Transverse colon (tissue), 4 donors: ENCODE measurements at regions not wholly inside any gene's neighbourhood (a gene's known extent, or its start where the extent isn't known, plus 50 kb on each side); places are given as distances from the start of the nearest gene placed in this dataset.

ENCODE experiments used
- DNase-seq: peaks from one replicate; pipeline ENCODE4 v3.0.0-alpha.2; 2019
- H3K27ac ChIP-seq, 4 donors: fragments of 200-600 bp; sonication (generic); 2 replicates each; pipeline ENCODE4 v1.5.1; 2016 to 2018; ENCODE audit warnings: inconsistent platforms in 4 of 4
- H3K27me3 ChIP-seq: fragments of 200-600 bp; sonication (generic); 2 replicates; pipeline ENCODE4 v1.5.1; 2017; ENCODE audit warnings: inconsistent platforms
- H3K36me3 ChIP-seq, 4 donors: fragments of 200-600 bp; sonication (generic); 2 replicates each; pipeline ENCODE4 v1.5.1; 2017 to 2019; ENCODE audit warnings: inconsistent platforms in 4 of 4
- H3K4me1 ChIP-seq, 4 donors: fragments of 200-600 bp; sonication (generic); 2 replicates each; pipeline ENCODE4 v1.5.1; 2017 to 2020; ENCODE audit warnings: inconsistent platforms in 4 of 4
- H3K4me3 ChIP-seq, 4 donors: fragments of 200-600 bp; sonication (generic); 1 replicate in 1 of 4; 2 replicates in 3 of 4; pipeline versions ENCODE4 v1.5.1 to v1.6.1; 2017 to 2019; ENCODE audit warnings: inconsistent platforms in 4 of 4
- H3K9me3 ChIP-seq, 2 donors: fragments of 200-600 bp; sonication (generic); 2 replicates each; pipeline ENCODE4 v1.5.1; 2017 to 2019; ENCODE audit warnings: inconsistent platforms in 2 of 2
- EP300 ChIP-seq: sonication (generic); formaldehyde crosslinking; IDR thresholded peaks from one replicate; pipeline ENCODE4 v1.6.1; 2017; ENCODE audit warnings: antibody characterized with exemption, low read depth
- POLR2A ChIP-seq: fragments of 450-650 bp; IDR thresholded peaks from one replicate; pipeline ENCODE4 v1.6.1; 2016; ENCODE audit warnings: antibody characterized with exemption, mild to moderate bottlenecking, moderate library complexity
- POLR2AphosphoS5 ChIP-seq, 3 donors: sonication (generic); formaldehyde crosslinking; IDR thresholded peaks; one replicate each; pipeline ENCODE4 v1.6.1; 2016; ENCODE audit warnings: antibody characterized with exemption in 3 of 3
- WGBS, 2 donors: methylation state at CpG; one replicate each; pipeline ENCODE4 v1.1.5; 2018; ENCODE audit warnings: low coverage in 1 of 2; 5-methylcytosine and 5-hydroxymethylcytosine counted together
- in situ Hi-C, 4 donors: fragments of 200-750 bp; cut with MboI; loops; one replicate each; pipeline versions ENCODE4 v1.15.0 to v1.15.1; 2017; ENCODE audit warnings: low sequenced_read_pairs in 3 of 4, low pct_ligation_motif_present in 1 of 4, low pct_unique_long_range_greater_than_20kb in 1 of 4
- intact Hi-C: fragments of 100-400 bp; cut with DNase I; formaldehyde crosslinking; loops from one replicate; pipeline ENCODE4 v1.15.1; 2023; ENCODE audit warnings: low total_unique reads
- TF ChIP-seq, protein P1 (sequence below), 5 experiments: fragments of 200-600 bp in 3 of 5; fragments of 450-650 bp in 2 of 5; sonication (generic) in 3 of 5; IDR thresholded peaks; 1 replicate in 2 of 5; 2 replicates in 3 of 5; pipeline ENCODE4 v1.5.1; 2016 to 2017; ENCODE audit warnings: antibody characterized with exemption in 5 of 5, inconsistent platforms in 3 of 5, mild to moderate bottlenecking in 2 of 5, moderate library complexity in 1 of 5

DNA sequence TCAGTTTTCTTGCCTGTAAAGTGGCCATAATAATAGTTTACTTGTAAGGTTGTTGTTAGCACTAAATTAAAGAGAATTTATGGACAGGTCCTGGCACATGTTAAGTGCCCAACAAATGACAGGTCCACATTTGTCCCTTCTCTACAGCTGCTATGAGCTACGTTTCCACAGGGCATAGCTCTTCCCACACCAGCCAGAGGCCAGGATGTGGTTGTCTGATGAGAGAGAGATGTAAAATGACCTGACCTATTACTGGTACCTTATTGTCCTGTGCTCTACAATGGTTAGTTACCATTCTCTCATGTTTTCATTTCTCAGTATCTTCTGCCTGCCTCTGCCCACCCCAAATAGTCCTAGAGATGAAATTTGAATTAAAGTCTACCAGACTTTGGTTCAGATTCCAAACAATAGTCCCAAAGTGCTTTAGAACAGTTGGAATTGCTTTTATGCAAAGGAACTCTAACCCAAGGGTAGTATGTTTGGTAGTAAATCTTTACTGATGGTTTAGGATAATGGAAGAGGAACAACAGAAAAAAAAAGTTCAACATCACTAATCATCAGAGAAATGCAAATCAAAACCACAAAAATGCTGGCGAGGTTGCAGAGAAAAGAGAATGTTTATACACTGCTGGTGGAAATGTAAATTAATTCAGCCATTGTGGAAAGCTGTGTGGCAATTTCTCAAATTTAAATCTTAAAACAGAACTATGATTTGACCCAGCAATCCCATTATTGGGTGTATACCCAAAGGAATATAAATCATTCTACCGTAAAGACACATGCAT lies 57.1 kb upstream of the ANKFN1 start:
- Histone ChIP-seq H3K27me3 (no peaks in the 10 kb centered on the region), H3K4me3 (no peak overlapping the region), H3K27ac (no peak overlapping the region), H3K4me1 (no peaks in the 10 kb centered on the region), H3K9me3 (no peaks in the 10 kb centered on the region), H3K36me3 (no peaks in the 10 kb centered on the region)
- no peak for DNase-seq
- WGBS, 2 donors, result 19 to 60% methylated on average over 2 to 3 of the region's 3 CpGs
- no peak for TF ChIP-seq EP300
- TF ChIP-seq POLR2A, result no peak
- TF ChIP-seq, protein P1, sequence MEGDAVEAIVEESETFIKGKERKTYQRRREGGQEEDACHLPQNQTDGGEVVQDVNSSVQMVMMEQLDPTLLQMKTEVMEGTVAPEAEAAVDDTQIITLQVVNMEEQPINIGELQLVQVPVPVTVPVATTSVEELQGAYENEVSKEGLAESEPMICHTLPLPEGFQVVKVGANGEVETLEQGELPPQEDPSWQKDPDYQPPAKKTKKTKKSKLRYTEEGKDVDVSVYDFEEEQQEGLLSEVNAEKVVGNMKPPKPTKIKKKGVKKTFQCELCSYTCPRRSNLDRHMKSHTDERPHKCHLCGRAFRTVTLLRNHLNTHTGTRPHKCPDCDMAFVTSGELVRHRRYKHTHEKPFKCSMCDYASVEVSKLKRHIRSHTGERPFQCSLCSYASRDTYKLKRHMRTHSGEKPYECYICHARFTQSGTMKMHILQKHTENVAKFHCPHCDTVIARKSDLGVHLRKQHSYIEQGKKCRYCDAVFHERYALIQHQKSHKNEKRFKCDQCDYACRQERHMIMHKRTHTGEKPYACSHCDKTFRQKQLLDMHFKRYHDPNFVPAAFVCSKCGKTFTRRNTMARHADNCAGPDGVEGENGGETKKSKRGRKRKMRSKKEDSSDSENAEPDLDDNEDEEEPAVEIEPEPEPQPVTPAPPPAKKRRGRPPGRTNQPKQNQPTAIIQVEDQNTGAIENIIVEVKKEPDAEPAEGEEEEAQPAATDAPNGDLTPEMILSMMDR (IDR thresholded peaks at IDR 0.05), result no peak
- no peak for TF ChIP-seq POLR2AphosphoS5 (IDR thresholded peaks at IDR 0.05)
- in situ Hi-C loops (no loop called here), intact Hi-C loops (no loop called here)

DNA sequence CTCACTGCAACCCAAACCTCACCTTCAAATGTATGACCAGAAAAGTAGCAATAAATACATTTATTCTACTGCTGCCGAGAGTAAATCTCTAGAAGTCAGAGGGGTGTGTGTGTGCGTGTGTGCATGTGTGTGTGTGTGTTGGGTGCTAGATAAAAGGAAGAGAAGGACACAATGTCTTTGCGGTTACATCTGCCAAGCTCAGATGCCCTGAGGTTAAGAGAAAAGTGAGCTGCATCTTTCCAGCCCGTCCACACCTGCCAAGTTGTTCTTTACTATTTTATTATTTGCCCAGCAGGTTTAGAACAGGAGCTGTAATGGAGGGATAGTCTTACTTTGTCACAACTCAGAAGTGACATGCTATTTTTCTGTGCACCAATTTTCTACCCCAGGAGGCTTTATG lies 54.5 kb upstream of the ANKFN1 start:
- in situ Hi-C loops, result no loop called here
- no peak for DNase-seq
- Histone ChIP-seq H3K4me1 (no peaks in the 10 kb centered on the region), H3K4me3 (no peak overlapping the region), H3K27ac (no peak overlapping the region), H3K9me3 (no peaks in the 10 kb centered on the region), H3K27me3 (no peaks in the 10 kb centered on the region), H3K36me3 (no peaks in the 10 kb centered on the region)
- WGBS, 2 donors, result 78 to 80% methylated on average over 4 of the region's 4 CpGs
- TF ChIP-seq POLR2A (no peak), POLR2AphosphoS5 (IDR thresholded peaks at IDR 0.05) (no peak)
- intact Hi-C loops, result no loop called here

- in situ Hi-C loops, result loop anchor here in 1 of 4 donors (25.0 kb wide), 1 partner anchor 237 kb away; no protein-coding TSS in a partner anchor
- intact Hi-C loops, result no loop called here
- 75 to 76% methylated on average over 5 of the region's 5 CpGs for WGBS, 2 donors
Measured at GRCh38 chr17:56099649-56100048, 53.6 kb upstream of the ANKFN1 start.

More at GRCh38 chr17:56099649-56100048, 53.6 kb upstream of the ANKFN1 start:
- H3K9me3 ChIP-seq, result no peaks in the 10 kb centered on the region
- no peak overlapping the region for H3K27ac ChIP-seq
- DNase-seq, result no peak
- H3K4me1 ChIP-seq, result no peaks in the 10 kb centered on the region
- no peaks in the 10 kb centered on the region for H3K36me3 ChIP-seq
- TF ChIP-seq EP300 (no peak), POLR2AphosphoS5 (IDR thresholded peaks at IDR 0.05) (no peak), POLR2A (no peak)
- TF ChIP-seq, protein P1 (IDR thresholded peaks at IDR 0.05), result no peak
- no peaks in the 10 kb centered on the region for H3K27me3 ChIP-seq
- H3K4me3 ChIP-seq, result no peak overlapping the region
